IMR-90 (cell line): ENCODE measurements at regions not wholly inside any gene's neighbourhood (a gene's known extent, or its start where the extent isn't known, plus 50 kb on each side); places are given as distances from the start of the nearest gene placed in this dataset.

Experiments
- ATAC-seq: fragments of 200-7000 bp; cut with Tn5 transposase; 2 replicates; pipeline ENCODE4 v1.9.1; 2020; ENCODE audit warnings: low read depth, mild to moderate bottlenecking, moderate library complexity
- BruUV-seq: library from RNA; stranded (reverse); fragments of 400-500 nt; replicated peaks from 2 replicates; lab custom pipeline; 2021; lab: Mats Ljungman, UMichigan
- CTCF ChIA-PET: fragments of 300-600 bp; formaldehyde crosslinking; extraction: SDS; loops from one replicate; lab custom pipeline; 2021; ENCODE audit warnings: antibody characterized with exemption; lab: Yijun Ruan, JAX
- POLR2A ChIA-PET: fragments of 300-600 bp; sonication (Branson Sonifier 250); formaldehyde crosslinking; loops from one replicate; lab custom pipeline; 2022; ENCODE audit warnings: antibody characterized with exemption; ENCODE audit not compliant: unreplicated experiment; lab: Charles Lee
- DNase-seq: peaks from one replicate; pipeline ENCODE4 v3.0.0; 2013
- H2AFZ ChIP-seq: replicated peaks from 2 replicates; pipeline ENCODE3; 2013; ENCODE audit warnings: low read length, mild to moderate bottlenecking; ENCODE audit not compliant: poor library complexity
- H2AK5ac ChIP-seq: 2 replicates; pipeline ENCODE4 v1.6.1; 2013; ENCODE audit warnings: low read depth, low read length, inconsistent platforms
- H2AK9ac ChIP-seq: replicated peaks from 2 replicates; pipeline ENCODE3; 2013; ENCODE audit warnings: mild to moderate bottlenecking, low read depth, low read length, moderate library complexity; ENCODE audit not compliant: poor library complexity
- H2BK120ac ChIP-seq: 2 replicates; pipeline ENCODE4 v1.6.1; 2013; ENCODE audit warnings: low read depth, low read length, inconsistent platforms
- H2BK15ac ChIP-seq: 3 replicates; pipeline ENCODE4 v1.6.1; 2013; ENCODE audit warnings: low read depth, low read length, inconsistent platforms
- H2BK20ac ChIP-seq: 2 replicates; pipeline ENCODE4 v1.6.1; 2013; ENCODE audit warnings: low read depth, mild to moderate bottlenecking, inconsistent platforms, low read length, moderate library complexity
- H2BK5ac ChIP-seq: 2 replicates; pipeline ENCODE4 v1.6.1; 2013; ENCODE audit warnings: mild to moderate bottlenecking, low read depth, low read length, inconsistent platforms; ENCODE audit not compliant: poor library complexity, severe bottlenecking
- H3K14ac ChIP-seq: replicated peaks from 2 replicates; pipeline ENCODE4 v1.6.1; 2013; ENCODE audit warnings: low read depth, low read length, inconsistent platforms
- H3K18ac ChIP-seq: 2 replicates; pipeline ENCODE4 v1.6.1; 2013; ENCODE audit warnings: low read depth, low read length, control low read depth
- H3K23ac ChIP-seq: 2 replicates; pipeline ENCODE4 v1.6.1; 2013; ENCODE audit warnings: low read depth, low read length, inconsistent platforms
- H3K27ac ChIP-seq: 2 replicates; pipeline ENCODE4 v1.5.1; 2013; ENCODE audit warnings: mild to moderate bottlenecking, control low read depth, low read length; ENCODE audit not compliant: insufficient read depth
- H3K27me3 ChIP-seq: 2 replicates; pipeline ENCODE4 v1.6.1; 2013; ENCODE audit warnings: low read length; ENCODE audit not compliant: control insufficient read depth, insufficient read depth
- H3K36me3 ChIP-seq: 2 replicates; pipeline ENCODE4 v1.6.1; 2013; ENCODE audit warnings: low read length, mixed read lengths; ENCODE audit not compliant: control insufficient read depth, insufficient read depth
- H3K4ac ChIP-seq: 2 replicates; pipeline ENCODE4 v1.6.1; 2013; ENCODE audit warnings: low read depth, low read length, inconsistent platforms
- H3K4me1 ChIP-seq: 2 replicates; pipeline ENCODE4 v1.6.1; 2013; ENCODE audit warnings: low read length, mixed read lengths; ENCODE audit not compliant: control insufficient read depth, insufficient read depth
- H3K4me2 ChIP-seq: 2 replicates; pipeline ENCODE4 v1.6.1; 2013; ENCODE audit warnings: low read depth, mild to moderate bottlenecking, control low read depth, low read length, moderate library complexity
- H3K4me3 ChIP-seq: 2 replicates; pipeline ENCODE4 v1.5.1; 2013; ENCODE audit warnings: low read depth, mild to moderate bottlenecking, control low read depth, low read length, moderate library complexity; ENCODE audit not compliant: insufficient read depth
- H3K56ac ChIP-seq: 2 replicates; pipeline ENCODE4 v1.6.1; 2013; ENCODE audit warnings: low read length, inconsistent platforms; ENCODE audit not compliant: insufficient read depth; ENCODE audit errors: extremely low read depth
- H3K79me1 ChIP-seq, 2 experiments: 2 replicates each; pipeline ENCODE4 v1.6.1; 2013; ENCODE audit warnings: low read length in 2 of 2, inconsistent platforms in 1 of 2, low read depth in 1 of 2
- H3K9ac ChIP-seq: 2 replicates; pipeline ENCODE4 v1.6.1; 2013; ENCODE audit warnings: low read depth, low read length, control low read depth
- H3K9me1 ChIP-seq: 2 replicates; pipeline ENCODE4 v1.6.1; 2013; ENCODE audit warnings: low read length, inconsistent platforms; ENCODE audit not compliant: insufficient read depth
- H3K9me3 ChIP-seq: 2 replicates; pipeline ENCODE4 v1.6.1; 2013; ENCODE audit warnings: low read length; ENCODE audit not compliant: control insufficient read depth, insufficient read depth
- H4K20me1 ChIP-seq: 2 replicates; pipeline ENCODE4 v1.6.1; 2013; ENCODE audit warnings: low read length, inconsistent platforms; ENCODE audit not compliant: insufficient read depth
- H4K5ac ChIP-seq: 2 replicates; pipeline ENCODE4 v1.6.1; 2013; ENCODE audit warnings: mild to moderate bottlenecking, low read depth, low read length, control low read depth
- H4K8ac ChIP-seq, 2 experiments: 2 replicates each; pipeline ENCODE4 v1.6.1; 2013; ENCODE audit warnings: low read depth in 2 of 2, low read length in 2 of 2, control low read depth in 1 of 2, inconsistent platforms in 1 of 2
- H4K91ac ChIP-seq: 2 replicates; pipeline ENCODE4 v1.6.1; 2013; ENCODE audit warnings: low read depth, low read length, inconsistent platforms; ENCODE audit not compliant: insufficient read depth
- BHLHE40 ChIP-seq: fragments of 150-350 bp; IDR thresholded peaks from 2 replicates; pipeline ENCODE4 v1.6.1; 2016; ENCODE audit warnings: mild to moderate bottlenecking, low read depth, low read length
- CTCF ChIP-seq: conservative IDR thresholded peaks from 2 replicates; pipeline ENCODE4 v1.5.1; 2012; ENCODE audit warnings: mild to moderate bottlenecking, low read depth, low read length, improper control_type of control experiment
- FOS ChIP-seq: fragments of 150-350 bp; IDR thresholded peaks from 2 replicates; pipeline ENCODE4 v1.6.1; 2016; ENCODE audit warnings: low read depth, low read length
- MXI1 ChIP-seq: IDR thresholded peaks from 2 replicates; pipeline ENCODE4 v1.6.1; 2012; ENCODE audit warnings: low read depth, mild to moderate bottlenecking, low read length, moderate library complexity, borderline replicate concordance
- POLR2A ChIP-seq: IDR thresholded peaks from 2 replicates; pipeline ENCODE4 v1.6.1; 2012; ENCODE audit warnings: mild to moderate bottlenecking, low read depth, low read length
- RAD21 ChIP-seq: IDR thresholded peaks from 2 replicates; pipeline ENCODE4 v1.6.1; 2012; ENCODE audit warnings: low read length, improper control_type of control experiment
- RCOR1 ChIP-seq: IDR thresholded peaks from 2 replicates; pipeline ENCODE4 v1.6.1; 2012; ENCODE audit warnings: mild to moderate bottlenecking, low read length, improper control_type of control experiment; ENCODE audit not compliant: insufficient replicate concordance
- SMC3 ChIP-seq: fragments of 150-350 bp; IDR thresholded peaks from 2 replicates; pipeline ENCODE4 v1.6.1; 2016; ENCODE audit warnings: low read depth, mild to moderate bottlenecking, antibody characterized with exemption, low read length, moderate library complexity
- WGBS, 2 experiments: methylation state at CpG; one replicate each; pipeline versions ENCODE4 v1.1.5 to v1.1.7; 2013; ENCODE audit warnings: missing lambda C conversion rate in 2 of 2; ENCODE audit not compliant: insufficient read length in 1 of 2; ENCODE audit errors: extremely low coverage in 2 of 2; 5-methylcytosine and 5-hydroxymethylcytosine counted together
- dilution Hi-C: fragments of 300-500 bp; cut with HindIII; formaldehyde crosslinking; loops from one replicate; pipeline ENCODE4 v1.14.3; 2018; ENCODE audit warnings: low sequenced_read_pairs; ENCODE audit not compliant: unreplicated experiment
- in situ Hi-C: fragments of 300-500 bp; cut with MboI; formaldehyde crosslinking; loops from 3 replicates; pipeline ENCODE4 v1.14.3; 2019; ENCODE audit warnings: low sequenced_read_pairs, inconsistent platforms, mixed read lengths
- intact Hi-C: fragments of 100-400 bp; cut with micrococcal nuclease; formaldehyde crosslinking; loops from 2 replicates; pipeline ENCODE4 v1.10.0; 2022

GRCh38 chr6:67914419-67914818 lies 720.7 kb upstream of the ADGRB3 start:
- no peak for TF ChIP-seq RAD21
- TF ChIP-seq CTCF, result no peak
- no peak for TF ChIP-seq FOS
- no peak for TF ChIP-seq POLR2A
- TF ChIP-seq BHLHE40, result no peak
- TF ChIP-seq SMC3, result no peak
- no peak for TF ChIP-seq MXI1
- no peak for TF ChIP-seq RCOR1
- no peak overlapping the region for H3K4ac ChIP-seq
- ATAC-seq, result no peak
- dilution Hi-C loops, result no loop called here
- H3K36me3 ChIP-seq, result no peaks in the 10 kb centered on the region
- no peak overlapping the region for H2AK5ac ChIP-seq
- no peak overlapping the region for H4K91ac ChIP-seq
- H2BK120ac ChIP-seq, result no peak overlapping the region
- H3K27ac ChIP-seq, result no peak overlapping the region
- no TSS peak for BruUV-seq
- H3K4me2 ChIP-seq, result no peak overlapping the region
- no peak overlapping the region for H2BK20ac ChIP-seq
- no peak overlapping the region for H2AK9ac ChIP-seq
- H3K9me3 ChIP-seq, result 0 out of 2 replicates have a peak, but pooled peaks cover 1% of the 10 kb centered on the region
- no peak overlapping the region for H4K5ac ChIP-seq
- CTCF ChIA-PET, result no interaction called here
- no peak overlapping the region for H2BK5ac ChIP-seq
- no CpG with 5 or more reads among the region's 1 CpG for WGBS, 2 experiments
- no peak overlapping the region for H3K4me3 ChIP-seq
- H3K27me3 ChIP-seq, result no peaks in the 10 kb centered on the region
- no peak overlapping the region for H2BK15ac ChIP-seq
- H3K9me1 ChIP-seq, result no peaks in the 10 kb centered on the region
- H3K23ac ChIP-seq, result no peak overlapping the region
- POLR2A ChIA-PET, result no interaction called here
- no peak for DNase-seq
- H3K18ac ChIP-seq, result no peak overlapping the region
- no peak overlapping the region for H3K14ac ChIP-seq
- H3K4me1 ChIP-seq, result no peaks in the 10 kb centered on the region
- intact Hi-C loops, result no loop called here
- no peaks in the 10 kb centered on the region for H3K79me1 ChIP-seq
- no peak overlapping the region for H3K56ac ChIP-seq
- no peak overlapping the region for H2AFZ ChIP-seq
- no peaks in the 10 kb centered on the region for H4K20me1 ChIP-seq
- H4K8ac ChIP-seq, result no peak overlapping the region
- in situ Hi-C loops, result no loop called here
- no peak overlapping the region for H3K9ac ChIP-seq
